Kidney epithelial cell (primary cell): ENCODE measurements at regions not wholly inside any gene's neighbourhood (a gene's known extent, or its start where the extent isn't known, plus 50 kb on each side); places are given as distances from the start of the nearest gene placed in this dataset.
"Not testable (repeated sequence)": the region's sequence is repeated elsewhere in the genome, so short reads cannot be mapped to it uniquely, and the experiment has no call there.

Source experiments
- DNase-seq: peaks from one replicate; pipeline ENCODE4 v3.0.0-alpha.2; 2010; ENCODE audit warnings: low read depth
- H3K27me3 ChIP-seq: 2 replicates; pipeline ENCODE4 v1.6.0; 2011; ENCODE audit warnings: low read length; ENCODE audit not compliant: control insufficient read depth, insufficient read depth
- H3K36me3 ChIP-seq: 2 replicates; pipeline ENCODE4 v1.5.1; 2011; ENCODE audit warnings: low read length; ENCODE audit not compliant: control insufficient read depth, insufficient read depth
- H3K4me3 ChIP-seq: 2 replicates; pipeline ENCODE4 v1.5.1; 2011; ENCODE audit warnings: low read depth, mild to moderate bottlenecking, control low read depth, low read length
- CTCF ChIP-seq: IDR thresholded peaks from 2 replicates; pipeline ENCODE4 v1.5.1; 2011; ENCODE audit warnings: mild to moderate bottlenecking, moderate library complexity, low read length, control low read depth, inconsistent platforms; ENCODE audit not compliant: insufficient read depth, poor library complexity, severe bottlenecking

GRCh38 chr3:106302451-106303221 is 433.8 kb upstream of the CBLB start:
- no peak overlapping the region for H3K4me3 ChIP-seq
- H3K27me3 ChIP-seq = no peaks in the 10 kb centered on the region
- no peak for TF ChIP-seq CTCF
- H3K36me3 ChIP-seq = no peaks in the 10 kb centered on the region
- no peak for DNase-seq

- DNase-seq = no peak
- no peaks in the 10 kb centered on the region for H3K27me3 ChIP-seq
- no peaks in the 10 kb centered on the region for H3K36me3 ChIP-seq
- TF ChIP-seq CTCF = no peak
- H3K4me3 ChIP-seq = no peak overlapping the region
These were observed 435.0 kb upstream of the CBLB start for GRCh38 chr3:106303766-106304165.

GRCh38 chr3:106305127-106305526 is 436.3 kb upstream of the CBLB start:
- no peak overlapping the region for H3K4me3 ChIP-seq
- no peaks in the 10 kb centered on the region for H3K36me3 ChIP-seq
- H3K27me3 ChIP-seq = no peaks in the 10 kb centered on the region
- DNase-seq = no peak
- TF ChIP-seq CTCF = no peak

- DNase-seq = no peak
- no peak for TF ChIP-seq CTCF
- H3K4me3 ChIP-seq = no peak overlapping the region
- H3K27me3 ChIP-seq = no peaks in the 10 kb centered on the region
- H3K36me3 ChIP-seq = no peaks in the 10 kb centered on the region
These were observed 437.1 kb upstream of the CBLB start for GRCh38 chr3:106305882-106306435.

GRCh38 chr3:106309274-106309673 is 440.5 kb upstream of the CBLB start:
- no peak for DNase-seq
- no peak for TF ChIP-seq CTCF
- Histone ChIP-seq H3K27me3 (no peaks in the 10 kb centered on the region), H3K36me3 (no peaks in the 10 kb centered on the region), H3K4me3 (no peak overlapping the region)

GRCh38 chr3:106309798-106310197 is 441.0 kb upstream of the CBLB start:
- not testable (repeated sequence) for DNase-seq, H3K36me3 ChIP-seq, H3K4me3 ChIP-seq, H3K27me3 ChIP-seq
